Smooth muscle cell (in vitro differentiated cells): ENCODE measurements at regions not wholly inside any gene's neighbourhood (a gene's known extent, or its start where the extent isn't known, plus 50 kb on each side); places are given as distances from the start of the nearest gene placed in this dataset.

Experiments
- DNase-seq: peaks from one replicate; lab custom pipeline; 2025; ENCODE audit not compliant: unreplicated experiment; lab: John Stamatoyannopoulos, UW
- H2AFZ ChIP-seq: fragments of 200-600 bp; sonication (generic); 2 replicates; pipeline ENCODE4 v1.6.0; 2016; ENCODE audit warnings: antibody characterized with exemption, low read depth, mild to moderate bottlenecking
- H3F3A ChIP-seq: fragments of 200-600 bp; sonication (generic); 2 replicates; pipeline ENCODE4 v1.6.0; 2017; ENCODE audit warnings: antibody characterized with exemption, low read depth
- H3K27ac ChIP-seq: fragments of 200-600 bp; sonication (generic); 2 replicates; pipeline ENCODE4 v1.5.1; 2016; ENCODE audit warnings: low read depth, mild to moderate bottlenecking
- H3K27me3 ChIP-seq: fragments of 200-600 bp; sonication (generic); 2 replicates; pipeline ENCODE4 v1.6.1; 2016; ENCODE audit warnings: low read depth, mild to moderate bottlenecking
- H3K36me3 ChIP-seq: fragments of 200-600 bp; sonication (generic); 2 replicates; pipeline ENCODE4 v1.5.1; 2016; ENCODE audit warnings: low read depth
- H3K4me1 ChIP-seq: fragments of 200-600 bp; sonication (generic); 2 replicates; pipeline ENCODE4 v1.5.1; 2016; ENCODE audit warnings: low read depth
- H3K4me2 ChIP-seq: fragments of 200-600 bp; sonication (generic); 2 replicates; pipeline ENCODE4 v1.6.0; 2016; ENCODE audit warnings: mild to moderate bottlenecking
- H3K4me3 ChIP-seq: fragments of 200-600 bp; sonication (generic); 2 replicates; pipeline ENCODE4 v1.5.1; 2016; ENCODE audit warnings: mild to moderate bottlenecking
- H3K79me2 ChIP-seq: fragments of 200-600 bp; sonication (generic); 2 replicates; pipeline ENCODE4 v1.6.0; 2016; ENCODE audit warnings: low read depth, mild to moderate bottlenecking
- H3K9ac ChIP-seq: fragments of 200-600 bp; sonication (generic); 2 replicates; pipeline ENCODE4 v1.6.0; 2016; ENCODE audit warnings: low read depth
- H3K9me3 ChIP-seq: fragments of 200-600 bp; sonication (generic); replicated peaks from 2 replicates; pipeline ENCODE4 v1.5.1; 2016; ENCODE audit warnings: low read depth
- H4K20me1 ChIP-seq: fragments of 200-600 bp; sonication (generic); 2 replicates; pipeline ENCODE4 v1.6.0; 2016; ENCODE audit warnings: low read depth
- WGBS: methylation state at CpG from one replicate; pipeline ENCODE4 v1.1.7; 2016; ENCODE audit warnings: low lambda C conversion rate; 5-methylcytosine and 5-hydroxymethylcytosine counted together
- TF ChIP-seq, protein P1 (sequence below): fragments of 200-600 bp; sonication (generic); IDR thresholded peaks from 2 replicates; pipeline ENCODE4 v1.5.1; 2017; ENCODE audit warnings: borderline replicate concordance, mild to moderate bottlenecking, antibody characterized with exemption; ENCODE audit not compliant: insufficient read depth, poor library complexity, severe bottlenecking

GRCh38 chr16:49089533-49089932 is 192.1 kb downstream of the CBLN1 start:
- TF ChIP-seq, protein P1, sequence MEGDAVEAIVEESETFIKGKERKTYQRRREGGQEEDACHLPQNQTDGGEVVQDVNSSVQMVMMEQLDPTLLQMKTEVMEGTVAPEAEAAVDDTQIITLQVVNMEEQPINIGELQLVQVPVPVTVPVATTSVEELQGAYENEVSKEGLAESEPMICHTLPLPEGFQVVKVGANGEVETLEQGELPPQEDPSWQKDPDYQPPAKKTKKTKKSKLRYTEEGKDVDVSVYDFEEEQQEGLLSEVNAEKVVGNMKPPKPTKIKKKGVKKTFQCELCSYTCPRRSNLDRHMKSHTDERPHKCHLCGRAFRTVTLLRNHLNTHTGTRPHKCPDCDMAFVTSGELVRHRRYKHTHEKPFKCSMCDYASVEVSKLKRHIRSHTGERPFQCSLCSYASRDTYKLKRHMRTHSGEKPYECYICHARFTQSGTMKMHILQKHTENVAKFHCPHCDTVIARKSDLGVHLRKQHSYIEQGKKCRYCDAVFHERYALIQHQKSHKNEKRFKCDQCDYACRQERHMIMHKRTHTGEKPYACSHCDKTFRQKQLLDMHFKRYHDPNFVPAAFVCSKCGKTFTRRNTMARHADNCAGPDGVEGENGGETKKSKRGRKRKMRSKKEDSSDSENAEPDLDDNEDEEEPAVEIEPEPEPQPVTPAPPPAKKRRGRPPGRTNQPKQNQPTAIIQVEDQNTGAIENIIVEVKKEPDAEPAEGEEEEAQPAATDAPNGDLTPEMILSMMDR = no peak
- Histone ChIP-seq H3K9me3 (no peaks in the 10 kb centered on the region), H3K9ac (no peak overlapping the region), H3K27ac (no peak overlapping the region), H4K20me1 (no peaks in the 10 kb centered on the region), H2AFZ (no peak overlapping the region), H3K4me3 (no peak overlapping the region), H3K4me2 (no peak overlapping the region), H3K79me2 (no peaks in the 10 kb centered on the region), H3K4me1 (no peaks in the 10 kb centered on the region), H3K27me3 (no peaks in the 10 kb centered on the region), H3K36me3 (no peaks in the 10 kb centered on the region), H3F3A (no peaks in the 10 kb centered on the region)
- no peak for DNase-seq
- WGBS = 89% methylated on average over 2 of the region's 2 CpGs

GRCh38 chr16:49089039-49089438 is 192.6 kb downstream of the CBLN1 start:
- Histone ChIP-seq H3K9ac (no peak overlapping the region), H3K4me1 (no peaks in the 10 kb centered on the region), H3K36me3 (no peaks in the 10 kb centered on the region), H3K27me3 (no peaks in the 10 kb centered on the region), H3F3A (no peaks in the 10 kb centered on the region), H3K4me2 (no peak overlapping the region), H2AFZ (no peak overlapping the region), H3K4me3 (no peak overlapping the region), H3K9me3 (no peaks in the 10 kb centered on the region), H4K20me1 (no peaks in the 10 kb centered on the region), H3K79me2 (no peaks in the 10 kb centered on the region), H3K27ac (no peak overlapping the region)
- TF ChIP-seq, protein P1 = no peak
- 89% methylated on average over 4 of the region's 4 CpGs for WGBS
- no peak for DNase-seq

- Histone ChIP-seq H2AFZ (no peak overlapping the region), H3K9ac (no peak overlapping the region), H3K4me2 (no peak overlapping the region), H3K27ac (no peak overlapping the region), H3K9me3 (no peaks in the 10 kb centered on the region), H3K36me3 (no peaks in the 10 kb centered on the region), H3F3A (no peaks in the 10 kb centered on the region), H3K27me3 (no peaks in the 10 kb centered on the region), H3K79me2 (no peaks in the 10 kb centered on the region), H3K4me1 (no peaks in the 10 kb centered on the region), H3K4me3 (no peak overlapping the region), H4K20me1 (no peaks in the 10 kb centered on the region)
- 92% methylated on average over 2 of the region's 2 CpGs for WGBS
- TF ChIP-seq, protein P1 = no peak
- DNase-seq = no peak
Measured at GRCh38 chr16:49085686-49086085, 196.0 kb downstream of the CBLN1 start.

DNA sequence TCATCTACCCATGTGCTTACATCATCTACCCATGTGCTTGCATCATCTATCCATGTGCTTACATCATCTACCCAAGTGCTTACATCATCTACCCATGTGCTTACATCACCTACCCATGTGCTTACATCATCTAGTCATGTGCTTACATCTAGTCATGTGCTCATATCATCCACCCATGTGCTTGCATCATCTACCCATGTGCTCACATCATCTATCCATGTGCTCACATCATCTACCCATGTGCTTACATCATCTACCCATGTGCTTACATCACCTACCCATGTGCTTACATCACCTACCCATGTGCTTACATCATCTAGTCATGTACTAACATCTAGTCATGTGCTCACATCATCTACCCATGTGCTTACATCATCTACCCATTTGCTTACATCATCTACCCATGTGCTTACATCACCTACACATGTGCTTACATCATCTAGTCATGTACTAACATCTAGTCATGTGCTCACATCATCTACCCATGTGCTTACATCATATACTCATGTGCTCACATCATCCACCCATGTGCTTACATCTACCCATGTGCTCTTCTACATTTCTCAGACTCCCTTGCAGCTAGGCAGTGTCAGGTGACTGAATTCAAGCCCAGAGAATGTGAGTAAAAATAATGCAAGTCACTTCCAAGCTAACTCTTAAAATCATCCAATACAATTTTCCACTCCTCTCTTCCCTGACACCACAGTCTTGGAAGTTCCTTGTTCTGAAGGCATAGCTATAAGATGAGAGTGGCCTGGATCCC is 196.8 kb downstream of the CBLN1 start:
- no peaks in the 10 kb centered on the region for H3K79me2 ChIP-seq
- H3K9me3 ChIP-seq = no peaks in the 10 kb centered on the region
- H3K4me1 ChIP-seq = no peaks in the 10 kb centered on the region
- no peak overlapping the region for H3K4me3 ChIP-seq
- H3K27ac ChIP-seq = no peak overlapping the region
- no peaks in the 10 kb centered on the region for H3K27me3 ChIP-seq
- H4K20me1 ChIP-seq = no peaks in the 10 kb centered on the region
- no peak for DNase-seq
- no peaks in the 10 kb centered on the region for H3F3A ChIP-seq
- H3K9ac ChIP-seq = no peak overlapping the region
- TF ChIP-seq, protein P1 = no peak
- H3K36me3 ChIP-seq = no peaks in the 10 kb centered on the region
- no peak overlapping the region for H2AFZ ChIP-seq
- H3K4me2 ChIP-seq = no peak overlapping the region
